ENCODE measurements at regions not wholly inside any gene's neighbourhood (a gene's known extent, or its start where the extent isn't known, plus 50 kb on each side); places are given as distances from the start of the nearest gene placed in this dataset.

GRCh38 chr16:62363501-62363900, 327.3 kb upstream of the CDH8 start:
- ChIA-PET POLR2A (no interaction called here), CTCF (no interaction called here), RAD21 (ENCODE audit: unreplicated experiment) (no interaction called here), SMC1A (ENCODE audit: uncharacterized antibody, unreplicated experiment) (no interaction called here)
- FAIRE-seq (no peak), ATAC-seq (no peak), DNase-seq (ENCODE audit: low read depth, low spot score) (no peak)
- Histone ChIP-seq H2AFZ (ENCODE audit: control insufficient read depth, low read depth, low read length) (no peak overlapping the region), H3K36me3 (ENCODE audit: control insufficient read depth in 2 of 2, insufficient read depth in 2 of 2, low read length in 1 of 2) (no peaks in the 10 kb centered on the region), H3K9me3 (replicated peaks; ENCODE audit: control insufficient read depth, insufficient read depth, low read length) (no peaks in the 10 kb centered on the region), H3K4me1 (ENCODE audit: control insufficient read depth, insufficient read depth, low read length) (no peaks in the 10 kb centered on the region), H3K27me3 (replicated peaks in 1 of 2; ENCODE audit: control insufficient read depth in 2 of 2, insufficient read depth in 2 of 2, low read length in 1 of 2) (no peaks in the 10 kb centered on the region), H3K9ac (ENCODE audit: control insufficient read depth, insufficient read depth, low read length) (no peak overlapping the region), H3K27ac (ENCODE audit: control insufficient read depth, insufficient read depth) (no peak overlapping the region), H3K79me2 (ENCODE audit: control insufficient read depth, insufficient read depth, low read length) (no peaks in the 10 kb centered on the region), H4K20me1 (ENCODE audit: control insufficient read depth, insufficient read depth) (no peaks in the 10 kb centered on the region), H3K4me3 (no peak overlapping the region), H3K4me2 (ENCODE audit: control insufficient read depth, insufficient read depth) (no peak overlapping the region)
- TF ChIP-seq, protein P1, sequence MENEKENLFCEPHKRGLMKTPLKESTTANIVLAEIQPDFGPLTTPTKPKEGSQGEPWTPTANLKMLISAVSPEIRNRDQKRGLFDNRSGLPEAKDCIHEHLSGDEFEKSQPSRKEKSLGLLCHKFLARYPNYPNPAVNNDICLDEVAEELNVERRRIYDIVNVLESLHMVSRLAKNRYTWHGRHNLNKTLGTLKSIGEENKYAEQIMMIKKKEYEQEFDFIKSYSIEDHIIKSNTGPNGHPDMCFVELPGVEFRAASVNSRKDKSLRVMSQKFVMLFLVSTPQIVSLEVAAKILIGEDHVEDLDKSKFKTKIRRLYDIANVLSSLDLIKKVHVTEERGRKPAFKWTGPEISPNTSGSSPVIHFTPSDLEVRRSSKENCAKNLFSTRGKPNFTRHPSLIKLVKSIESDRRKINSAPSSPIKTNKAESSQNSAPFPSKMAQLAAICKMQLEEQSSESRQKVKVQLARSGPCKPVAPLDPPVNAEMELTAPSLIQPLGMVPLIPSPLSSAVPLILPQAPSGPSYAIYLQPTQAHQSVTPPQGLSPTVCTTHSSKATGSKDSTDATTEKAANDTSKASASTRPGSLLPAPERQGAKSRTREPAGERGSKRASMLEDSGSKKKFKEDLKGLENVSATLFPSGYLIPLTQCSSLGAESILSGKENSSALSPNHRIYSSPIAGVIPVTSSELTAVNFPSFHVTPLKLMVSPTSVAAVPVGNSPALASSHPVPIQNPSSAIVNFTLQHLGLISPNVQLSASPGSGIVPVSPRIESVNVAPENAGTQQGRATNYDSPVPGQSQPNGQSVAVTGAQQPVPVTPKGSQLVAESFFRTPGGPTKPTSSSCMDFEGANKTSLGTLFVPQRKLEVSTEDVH (IDR thresholded peaks at IDR 0.05; ENCODE audit: low read depth, partially characterized antibody) = no peak
- TF ChIP-seq SPI1 (IDR thresholded peaks at IDR 0.05; ENCODE audit: borderline replicate concordance, insufficient read depth, low read depth, low read length) (no peak), NRF1 (conservative IDR thresholded peaks at IDR 0.05; ENCODE audit: low read depth, low read length) (no peak), STAT1 (conservative IDR thresholded peaks at IDR 0.05) (no peak), PAX8 (IDR thresholded peaks at IDR 0.05) (no peak), SUPT20H (IDR thresholded peaks at IDR 0.05; ENCODE audit: borderline replicate concordance, control insufficient read depth, low read depth, low read length) (no peak), RFX5 (IDR thresholded peaks at IDR 0.05; ENCODE audit: low read depth, low read length) (no peak), EZH2 (IDR thresholded peaks at IDR 0.05; ENCODE audit: borderline replicate concordance, control insufficient read depth, low read depth, low read length) (no peak), DPF2 (IDR thresholded peaks at IDR 0.05) (no peak), BHLHE40 (IDR thresholded peaks at IDR 0.05; ENCODE audit: borderline replicate concordance in 1 of 2, low read depth in 2 of 2, low read length in 1 of 2) (no peak), RBBP5 (conservative IDR thresholded peaks at IDR 0.05) (no peak), E4F1 (IDR thresholded peaks at IDR 0.05; ENCODE audit: borderline replicate concordance, partially characterized antibody) (no peak), WRNIP1 (IDR thresholded peaks at IDR 0.05; ENCODE audit: borderline replicate concordance, low read depth, low read length) (no peak)
- TF ChIP-seq, protein P2, sequence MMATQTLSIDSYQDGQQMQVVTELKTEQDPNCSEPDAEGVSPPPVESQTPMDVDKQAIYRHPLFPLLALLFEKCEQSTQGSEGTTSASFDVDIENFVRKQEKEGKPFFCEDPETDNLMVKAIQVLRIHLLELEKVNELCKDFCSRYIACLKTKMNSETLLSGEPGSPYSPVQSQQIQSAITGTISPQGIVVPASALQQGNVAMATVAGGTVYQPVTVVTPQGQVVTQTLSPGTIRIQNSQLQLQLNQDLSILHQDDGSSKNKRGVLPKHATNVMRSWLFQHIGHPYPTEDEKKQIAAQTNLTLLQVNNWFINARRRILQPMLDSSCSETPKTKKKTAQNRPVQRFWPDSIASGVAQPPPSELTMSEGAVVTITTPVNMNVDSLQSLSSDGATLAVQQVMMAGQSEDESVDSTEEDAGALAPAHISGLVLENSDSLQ (IDR thresholded peaks at IDR 0.05) = no peak
- TF ChIP-seq, protein P3, sequence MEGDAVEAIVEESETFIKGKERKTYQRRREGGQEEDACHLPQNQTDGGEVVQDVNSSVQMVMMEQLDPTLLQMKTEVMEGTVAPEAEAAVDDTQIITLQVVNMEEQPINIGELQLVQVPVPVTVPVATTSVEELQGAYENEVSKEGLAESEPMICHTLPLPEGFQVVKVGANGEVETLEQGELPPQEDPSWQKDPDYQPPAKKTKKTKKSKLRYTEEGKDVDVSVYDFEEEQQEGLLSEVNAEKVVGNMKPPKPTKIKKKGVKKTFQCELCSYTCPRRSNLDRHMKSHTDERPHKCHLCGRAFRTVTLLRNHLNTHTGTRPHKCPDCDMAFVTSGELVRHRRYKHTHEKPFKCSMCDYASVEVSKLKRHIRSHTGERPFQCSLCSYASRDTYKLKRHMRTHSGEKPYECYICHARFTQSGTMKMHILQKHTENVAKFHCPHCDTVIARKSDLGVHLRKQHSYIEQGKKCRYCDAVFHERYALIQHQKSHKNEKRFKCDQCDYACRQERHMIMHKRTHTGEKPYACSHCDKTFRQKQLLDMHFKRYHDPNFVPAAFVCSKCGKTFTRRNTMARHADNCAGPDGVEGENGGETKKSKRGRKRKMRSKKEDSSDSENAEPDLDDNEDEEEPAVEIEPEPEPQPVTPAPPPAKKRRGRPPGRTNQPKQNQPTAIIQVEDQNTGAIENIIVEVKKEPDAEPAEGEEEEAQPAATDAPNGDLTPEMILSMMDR (IDR thresholded peaks at IDR 0.05 in 2 of 3, conservative IDR thresholded peaks at IDR 0.05 in 1 of 3; ENCODE audit: control insufficient read depth in 2 of 3, extremely low read depth in 1 of 3, insufficient read depth in 1 of 3, low read depth in 3 of 3, low read length in 3 of 3) = no peak
- intact Hi-C loops (cut with micrococcal nuclease; ENCODE audit: unreplicated experiment) (no loop called here), in situ Hi-C loops (cut with MboI) (no loop called here)
- no TSS peak for BruUV-seq (replicated peaks)
- 0% methylated on average over 2 of the region's 2 CpGs for WGBS (ENCODE audit: insufficient coverage, insufficient replicate concordance, low lambda C conversion rate, missing lambda C conversion rate)
